SK-N-SH (cell line): ENCODE measurements at regions not wholly inside any gene's neighbourhood (a gene's known extent, or its start where the extent isn't known, plus 50 kb on each side); places are given as distances from the start of the nearest gene placed in this dataset.

Experiments
- NRF1 ChIP-seq: IDR thresholded peaks from 2 replicates; pipeline ENCODE4 v1.6.1; 2012; ENCODE audit warnings: low read depth, mild to moderate bottlenecking, low read length
- RFX5 ChIP-seq: IDR thresholded peaks from 2 replicates; pipeline ENCODE4 v1.6.1; 2012; ENCODE audit warnings: mild to moderate bottlenecking, improper control_type of control experiment, low read length
- TCF12 ChIP-seq: IDR thresholded peaks from 2 replicates; pipeline ENCODE4 v1.4.0; 2012
- TF ChIP-seq, protein P1 (sequence below): fragments of 200-600 bp; sonication (generic); IDR thresholded peaks from 2 replicates; pipeline ENCODE4 v1.6.1; 2017; ENCODE audit warnings: antibody characterized with exemption, mild to moderate bottlenecking, moderate library complexity
- TF ChIP-seq, protein P2 (sequence below): IDR thresholded peaks from 2 replicates; pipeline ENCODE4 v1.4.0; 2012; ENCODE audit warnings: low read depth

DNA sequence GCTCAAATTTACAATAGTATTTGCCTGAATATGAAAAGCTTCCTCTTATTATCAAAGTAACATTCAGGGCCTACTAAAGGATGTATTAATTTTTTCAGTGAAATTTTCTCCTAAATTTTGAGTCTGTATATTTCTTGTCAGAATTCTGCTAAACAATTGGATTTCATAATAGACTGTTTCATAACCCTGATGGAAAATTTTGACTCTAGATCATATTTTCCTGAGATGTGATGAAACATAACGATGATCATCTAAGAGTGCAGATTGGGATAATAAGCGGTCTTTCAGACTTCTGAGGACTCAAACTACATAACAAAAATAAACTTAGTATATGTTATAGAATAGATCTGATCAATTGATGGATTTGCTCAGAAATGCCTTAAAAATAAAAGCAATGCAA, 574.5 kb upstream of the TBL1XR1 start:
- TF ChIP-seq RFX5 (no peak), NRF1 (no peak), TCF12 (no peak)
- TF ChIP-seq, protein P1, sequence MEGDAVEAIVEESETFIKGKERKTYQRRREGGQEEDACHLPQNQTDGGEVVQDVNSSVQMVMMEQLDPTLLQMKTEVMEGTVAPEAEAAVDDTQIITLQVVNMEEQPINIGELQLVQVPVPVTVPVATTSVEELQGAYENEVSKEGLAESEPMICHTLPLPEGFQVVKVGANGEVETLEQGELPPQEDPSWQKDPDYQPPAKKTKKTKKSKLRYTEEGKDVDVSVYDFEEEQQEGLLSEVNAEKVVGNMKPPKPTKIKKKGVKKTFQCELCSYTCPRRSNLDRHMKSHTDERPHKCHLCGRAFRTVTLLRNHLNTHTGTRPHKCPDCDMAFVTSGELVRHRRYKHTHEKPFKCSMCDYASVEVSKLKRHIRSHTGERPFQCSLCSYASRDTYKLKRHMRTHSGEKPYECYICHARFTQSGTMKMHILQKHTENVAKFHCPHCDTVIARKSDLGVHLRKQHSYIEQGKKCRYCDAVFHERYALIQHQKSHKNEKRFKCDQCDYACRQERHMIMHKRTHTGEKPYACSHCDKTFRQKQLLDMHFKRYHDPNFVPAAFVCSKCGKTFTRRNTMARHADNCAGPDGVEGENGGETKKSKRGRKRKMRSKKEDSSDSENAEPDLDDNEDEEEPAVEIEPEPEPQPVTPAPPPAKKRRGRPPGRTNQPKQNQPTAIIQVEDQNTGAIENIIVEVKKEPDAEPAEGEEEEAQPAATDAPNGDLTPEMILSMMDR, result no peak
- TF ChIP-seq, protein P2, sequence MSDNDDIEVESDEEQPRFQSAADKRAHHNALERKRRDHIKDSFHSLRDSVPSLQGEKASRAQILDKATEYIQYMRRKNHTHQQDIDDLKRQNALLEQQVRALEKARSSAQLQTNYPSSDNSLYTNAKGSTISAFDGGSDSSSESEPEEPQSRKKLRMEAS, result no peak
